Esophagus (tissue), 2 donors: ENCODE measurements at regions not wholly inside any gene's neighbourhood (a gene's known extent, or its start where the extent isn't known, plus 50 kb on each side); places are given as distances from the start of the nearest gene placed in this dataset.

Source experiments
- H3K27ac ChIP-seq, 2 donors: one replicate each; pipeline ENCODE4 v1.5.1; 2013; ENCODE audit warnings: low read depth in 2 of 2, mild to moderate bottlenecking in 2 of 2, inconsistent platforms in 1 of 2, low read length in 1 of 2, moderate library complexity in 1 of 2
- H3K27me3 ChIP-seq, 2 donors: one replicate each; pipeline ENCODE4 v1.6.1; 2013; ENCODE audit warnings: low read length in 2 of 2, control low read depth in 1 of 2, mild to moderate bottlenecking in 1 of 2; ENCODE audit not compliant: insufficient read depth in 2 of 2, control insufficient read depth in 1 of 2
- H3K36me3 ChIP-seq, 2 donors: one replicate each; pipeline ENCODE4 v1.6.1; 2013; ENCODE audit warnings: low read length in 1 of 2; ENCODE audit not compliant: control insufficient read depth in 2 of 2, insufficient read depth in 2 of 2
- H3K4me1 ChIP-seq, 2 donors: one replicate each; pipeline ENCODE4 v1.6.1; 2013; ENCODE audit warnings: low read length in 1 of 2; ENCODE audit not compliant: control insufficient read depth in 2 of 2, insufficient read depth in 2 of 2
- H3K4me3 ChIP-seq, 2 donors: one replicate each; pipeline ENCODE4 v1.5.1; 2013; ENCODE audit warnings: low read length in 2 of 2, mild to moderate bottlenecking in 2 of 2, low read depth in 1 of 2, moderate library complexity in 1 of 2
- H3K9me3 ChIP-seq, 2 donors: one replicate each; pipeline ENCODE4 v1.6.1; 2013; ENCODE audit warnings: mild to moderate bottlenecking in 2 of 2, low read depth in 1 of 2, low read length in 1 of 2, moderate library complexity in 1 of 2; ENCODE audit not compliant: control insufficient read depth in 2 of 2, insufficient read depth in 1 of 2
- WGBS, 2 donors: extraction: QIAGEN DNeasy Blood & Tissue Kit; methylation state at CpG; one replicate each; pipeline ENCODE4 v1.1.7; 2013; 5-methylcytosine and 5-hydroxymethylcytosine counted together
- donor health status: healthy with polysubstance abuse.
- donor health status: Bipolar disorder and iron deficiency.

DNA sequence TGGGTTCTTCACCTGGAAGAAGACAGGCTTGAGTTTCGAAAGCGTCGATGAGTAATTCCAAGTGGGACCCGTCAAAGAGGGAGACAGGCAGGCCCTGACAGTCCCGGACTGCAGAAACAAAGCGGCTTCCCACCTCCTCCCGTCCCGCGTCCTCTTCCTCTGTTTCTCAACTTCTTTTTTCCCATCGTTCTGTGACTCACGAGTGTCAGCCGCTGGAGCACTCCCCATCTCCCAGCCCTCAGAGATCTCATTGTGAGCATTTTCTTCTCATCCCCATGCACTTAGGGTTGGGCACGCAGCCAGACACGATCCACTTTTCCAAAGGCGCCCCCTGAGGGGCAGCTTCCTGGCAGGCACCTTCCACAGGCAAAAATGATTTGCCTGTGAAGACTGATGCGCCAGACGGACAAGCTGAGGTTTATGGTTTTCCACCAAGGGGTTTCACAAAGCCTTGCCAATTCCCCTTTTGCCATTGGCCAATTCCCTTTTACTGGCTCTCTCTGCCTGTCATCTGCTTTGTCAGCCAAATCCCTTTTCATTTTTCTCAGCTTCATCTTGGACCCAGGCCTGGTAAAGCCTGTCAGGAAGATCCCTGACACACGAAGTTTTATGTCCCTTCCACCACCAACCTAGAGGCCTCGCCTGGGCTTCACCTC is 86.5 kb upstream of the ANKRD55 start:
- peaks cover 0 to 7% of the 10 kb centered on the region in 2 donors for H3K4me1 ChIP-seq
- H3K9me3 ChIP-seq: no peaks in the 10 kb centered on the region
- 43 to 62% methylated on average over 19 of the region's 19 CpGs for WGBS, 2 donors
- peak overlapping the region; percentile 51 to 86 for H3K27ac ChIP-seq
- no peaks in the 10 kb centered on the region for H3K36me3 ChIP-seq
- no peak overlapping the region for H3K4me3 ChIP-seq
- no peaks in the 10 kb centered on the region for H3K27me3 ChIP-seq

DNA sequence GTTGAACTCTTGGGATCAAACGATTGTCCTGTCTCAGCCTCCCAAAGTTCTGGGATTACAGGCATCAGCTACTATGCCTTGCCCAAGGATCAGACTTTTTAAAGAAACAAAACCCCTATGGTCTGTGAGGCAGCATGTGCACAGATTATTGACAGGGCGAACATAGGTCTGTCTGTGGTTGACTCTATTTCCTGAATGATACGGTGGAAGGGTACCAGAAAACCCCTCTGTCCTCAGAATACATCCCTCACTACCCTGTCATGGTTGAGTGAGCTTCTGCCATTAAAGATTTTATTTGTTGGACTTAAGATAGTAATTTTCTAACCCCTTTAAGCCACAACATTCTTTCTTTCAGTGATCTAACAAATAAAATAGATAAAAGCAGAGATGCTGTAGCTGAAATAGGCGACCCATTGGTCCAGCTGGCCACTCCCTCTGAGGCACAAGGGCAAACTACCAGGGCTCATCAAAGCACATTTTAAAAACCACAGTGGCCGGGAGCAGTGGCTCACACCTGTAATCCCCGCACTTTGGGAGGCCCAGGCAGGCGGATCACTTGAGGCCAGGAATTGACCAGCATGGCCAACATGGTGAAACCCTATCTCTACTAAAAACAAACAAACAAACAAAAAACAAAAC is 84.9 kb upstream of the ANKRD55 start:
- H3K36me3 ChIP-seq: no peaks in the 10 kb centered on the region
- no peaks in the 10 kb centered on the region for H3K27me3 ChIP-seq
- H3K27ac ChIP-seq: no peak overlapping the region
- 92% methylated on average over 7 of the region's 7 CpGs for WGBS, 2 donors
- no peak overlapping the region for H3K4me3 ChIP-seq
- peaks cover 0 to 7% of the 10 kb centered on the region in 2 donors for H3K4me1 ChIP-seq
- H3K9me3 ChIP-seq: no peaks in the 10 kb centered on the region

DNA sequence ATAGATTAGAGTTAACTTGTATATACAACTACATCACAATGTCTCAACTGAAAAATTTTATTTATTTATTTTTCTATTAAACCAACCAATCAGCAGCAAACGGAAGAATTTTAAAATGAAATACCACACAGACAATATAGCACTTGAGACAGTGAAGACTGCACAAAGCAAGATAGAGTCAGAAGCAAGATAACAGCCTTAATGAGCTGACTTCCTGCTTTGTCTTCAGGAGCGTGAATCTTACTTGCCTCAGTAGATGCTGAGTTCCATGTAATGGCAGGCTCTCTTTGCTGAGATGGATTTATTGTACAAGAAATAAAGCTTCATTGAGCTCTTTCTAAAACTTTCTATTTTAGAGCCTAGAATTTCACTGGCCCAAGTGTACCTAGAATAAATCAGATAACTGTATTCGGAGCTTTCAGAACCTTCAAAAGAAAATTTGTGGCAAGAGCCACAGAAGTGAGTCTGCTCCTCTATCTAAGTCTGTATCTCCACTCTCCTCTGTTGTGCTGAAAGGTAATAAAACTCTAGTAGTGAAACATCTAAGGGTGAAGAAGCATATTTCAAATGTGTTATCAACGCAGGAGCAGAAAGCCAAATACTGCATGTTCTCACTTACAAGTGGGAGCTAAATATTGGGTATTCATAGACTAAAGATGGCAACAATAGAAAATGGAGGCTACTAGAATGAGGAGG is 83.3 kb upstream of the ANKRD55 start:
- H3K9me3 ChIP-seq: no peaks in the 10 kb centered on the region
- H3K4me1 ChIP-seq: peaks cover 0 to 7% of the 10 kb centered on the region in 2 donors
- no peaks in the 10 kb centered on the region for H3K27me3 ChIP-seq
- no peak overlapping the region for H3K4me3 ChIP-seq
- H3K27ac ChIP-seq: no peak overlapping the region
- no peaks in the 10 kb centered on the region for H3K36me3 ChIP-seq
- WGBS, 2 donors: 82 to 86% methylated on average over 4 of the region's 4 CpGs

DNA sequence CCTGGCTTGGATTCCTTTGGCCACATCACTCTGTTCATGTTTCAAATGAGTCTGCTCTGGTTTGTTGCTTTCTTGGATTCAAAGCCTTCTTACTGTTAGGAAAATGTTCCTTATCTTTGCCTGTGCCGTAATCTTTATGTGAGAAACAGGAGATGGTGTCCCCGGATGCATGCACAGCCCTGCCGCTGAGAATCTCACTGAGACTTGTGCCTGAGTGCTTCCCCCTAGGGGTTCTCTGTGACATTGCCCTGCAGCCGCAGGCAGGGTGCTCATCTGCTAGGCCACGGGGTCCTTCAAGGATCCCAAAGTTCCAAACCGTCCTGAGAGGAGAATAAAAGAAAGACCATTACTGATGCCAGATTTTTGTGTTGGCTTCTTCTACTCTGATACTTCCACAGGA is 81.4 kb upstream of the ANKRD55 start:
- H3K27me3 ChIP-seq: no peaks in the 10 kb centered on the region
- H3K4me1 ChIP-seq: peaks cover 0 to 6% of the 10 kb centered on the region in 2 donors
- no peaks in the 10 kb centered on the region for H3K36me3 ChIP-seq
- no peak overlapping the region for H3K27ac ChIP-seq
- H3K4me3 ChIP-seq: no peak overlapping the region
- 68 to 88% methylated on average over 6 of the region's 6 CpGs for WGBS, 2 donors
- no peaks in the 10 kb centered on the region for H3K9me3 ChIP-seq

DNA sequence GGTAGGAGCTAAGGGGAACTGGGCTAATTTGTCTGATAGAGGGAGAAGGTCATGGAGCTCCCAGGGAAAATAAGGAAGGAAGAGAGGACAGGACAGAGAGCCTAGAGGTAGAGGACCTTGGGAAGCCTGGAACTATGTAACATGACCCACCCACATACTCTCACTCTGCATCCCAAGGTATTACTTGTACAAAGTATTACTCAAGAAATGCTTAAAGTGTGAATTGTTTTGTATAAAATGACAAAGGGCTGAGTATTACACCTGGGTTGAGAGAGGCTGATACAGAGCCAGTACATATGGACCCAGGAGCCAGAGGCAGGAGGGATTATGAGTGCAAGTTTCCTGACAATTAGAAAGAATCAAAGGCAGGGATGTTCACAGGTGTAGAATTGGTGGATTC is 80.5 kb upstream of the ANKRD55 start:
- no peaks in the 10 kb centered on the region for H3K27me3 ChIP-seq
- peaks cover 0 to 4% of the 10 kb centered on the region in 2 donors for H3K4me1 ChIP-seq
- no peak overlapping the region for H3K27ac ChIP-seq
- H3K36me3 ChIP-seq: no peaks in the 10 kb centered on the region
- H3K4me3 ChIP-seq: no peak overlapping the region
- H3K9me3 ChIP-seq: no peaks in the 10 kb centered on the region

DNA sequence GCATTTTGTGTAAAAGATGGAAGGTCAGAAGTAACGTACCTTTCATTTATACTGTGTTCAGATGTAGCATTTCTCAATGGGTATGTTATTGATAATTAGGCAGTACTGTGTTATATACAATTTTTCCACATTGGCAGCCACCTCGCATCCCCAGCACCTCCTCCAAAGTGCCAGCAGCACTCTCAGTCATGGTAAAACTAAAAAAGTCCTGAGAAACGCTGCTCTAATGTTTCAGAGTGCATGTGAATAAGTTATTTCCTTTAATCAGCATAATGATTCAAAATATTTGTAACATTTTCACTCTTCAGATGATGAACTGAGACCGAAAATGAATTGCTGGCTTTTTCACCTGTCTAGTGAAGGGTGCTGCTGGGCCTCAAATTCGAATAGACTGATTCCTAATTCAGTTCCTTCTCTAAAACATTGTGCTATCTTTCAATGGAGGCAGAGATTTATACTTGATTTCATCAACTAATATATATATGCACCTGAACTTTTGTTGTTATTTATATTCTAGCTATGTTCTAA is 79.9 kb upstream of the ANKRD55 start:
- Histone ChIP-seq H3K9me3 (no peaks in the 10 kb centered on the region), H3K36me3 (no peaks in the 10 kb centered on the region), H3K4me1 (peaks cover 0 to 4% of the 10 kb centered on the region in 2 donors), H3K27me3 (no peaks in the 10 kb centered on the region), H3K4me3 (no peak overlapping the region), H3K27ac (no peak overlapping the region)
- 81 to 94% methylated on average over 5 of the region's 5 CpGs for WGBS, 2 donors

DNA sequence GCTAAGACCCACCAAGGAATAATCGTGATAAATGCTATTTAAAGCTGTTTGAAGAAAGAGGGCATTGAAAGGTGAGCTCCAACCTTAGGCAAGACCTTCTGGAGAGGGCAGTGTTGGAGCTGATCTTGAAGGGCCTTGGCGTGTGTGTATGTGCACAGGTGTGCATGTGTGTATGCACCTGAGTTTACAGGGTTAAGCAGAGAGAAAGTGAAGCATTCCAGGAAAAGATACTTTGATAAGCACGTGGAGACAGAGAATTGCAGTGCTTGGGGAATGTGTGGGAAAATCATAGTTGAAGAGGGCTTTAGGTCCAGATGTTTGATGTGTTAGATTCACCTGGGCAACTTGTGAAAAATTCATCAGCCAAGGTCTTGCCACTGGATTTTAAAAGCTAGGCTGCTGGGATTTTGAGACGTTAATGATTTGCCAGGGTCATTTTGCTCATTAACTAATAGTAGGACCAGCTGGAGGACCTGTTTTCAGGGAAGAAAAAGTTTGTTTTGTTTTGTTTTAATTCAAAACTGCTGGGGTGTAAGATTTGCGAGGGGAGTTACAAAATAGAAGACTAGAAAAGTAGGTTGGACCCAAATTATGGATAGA is 78.3 kb upstream of the ANKRD55 start:
- Histone ChIP-seq H3K4me3 (no peak overlapping the region), H3K27me3 (no peaks in the 10 kb centered on the region), H3K36me3 (no peaks in the 10 kb centered on the region), H3K27ac (no peak overlapping the region), H3K4me1 (peaks cover 0 to 4% of the 10 kb centered on the region in 2 donors), H3K9me3 (peaks cover 0 to under 1% of the 10 kb centered on the region in 2 donors)
- 47 to 62% methylated on average over 5 of the region's 5 CpGs for WGBS, 2 donors

DNA sequence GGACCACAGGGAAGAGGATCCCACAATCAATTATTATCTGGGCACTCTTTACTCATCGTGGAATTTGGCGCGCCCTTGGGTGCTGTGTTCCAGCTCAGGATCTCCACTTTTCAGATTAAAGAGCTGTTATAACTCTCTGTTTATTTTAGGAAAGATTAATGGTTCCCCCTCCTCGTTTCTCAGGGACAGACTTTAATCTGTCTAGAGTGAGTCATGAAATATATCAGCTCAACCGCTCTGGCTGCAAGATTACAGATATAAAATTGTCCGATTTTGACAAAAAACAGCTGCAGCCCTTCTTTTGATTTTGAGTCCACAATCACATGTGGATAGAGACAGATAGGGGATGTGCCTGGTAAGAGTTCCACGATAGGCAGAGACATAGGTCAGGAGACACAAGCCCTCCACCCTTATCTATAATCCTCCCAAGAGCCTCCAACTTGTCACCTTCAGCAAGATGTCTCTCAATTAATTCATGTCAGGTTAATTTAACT is 77.6 kb upstream of the ANKRD55 start:
- Histone ChIP-seq H3K4me1 (peaks cover 0 to 4% of the 10 kb centered on the region in 2 donors), H3K27me3 (no peaks in the 10 kb centered on the region), H3K27ac (no peak overlapping the region), H3K9me3 (peaks cover 0 to 3% of the 10 kb centered on the region in 2 donors), H3K36me3 (no peaks in the 10 kb centered on the region), H3K4me3 (no peak overlapping the region)
- WGBS, 2 donors: 34 to 42% methylated on average over 7 of the region's 7 CpGs

DNA sequence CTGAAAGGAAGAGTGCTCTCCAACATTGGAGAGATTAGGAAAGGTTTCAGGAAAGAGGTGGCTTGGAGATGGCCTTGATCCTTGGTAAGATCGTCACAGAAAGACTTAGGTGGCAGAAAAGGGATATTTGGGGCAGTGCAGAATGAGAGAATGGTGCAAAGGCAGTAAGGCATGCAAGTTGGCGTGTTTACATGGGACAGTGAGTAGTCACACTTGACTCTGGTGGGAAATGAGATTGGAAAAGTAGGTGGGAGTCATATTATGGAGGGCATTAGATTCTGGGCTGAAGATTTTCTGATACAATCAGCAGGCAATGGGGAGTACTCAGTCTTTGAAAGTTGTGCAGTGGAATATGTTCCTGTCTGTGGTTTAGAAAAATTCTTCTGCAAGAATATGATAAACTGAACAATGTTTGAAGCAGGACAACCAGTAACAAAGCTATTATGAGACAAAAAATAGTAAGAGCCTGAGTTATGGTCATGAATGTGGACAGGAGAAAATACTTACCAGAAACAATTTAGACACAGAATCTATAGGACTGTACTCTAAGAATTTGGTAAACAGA is 76.2 kb upstream of the ANKRD55 start:
- 81 to 92% methylated on average over 2 of the region's 2 CpGs for WGBS, 2 donors
- Histone ChIP-seq H3K4me1 (peaks cover 2 to 4% of the 10 kb centered on the region in 2 donors), H3K27me3 (no peaks in the 10 kb centered on the region), H3K36me3 (no peaks in the 10 kb centered on the region), H3K4me3 (no peak overlapping the region), H3K27ac (no peak overlapping the region), H3K9me3 (peaks cover 0 to 3% of the 10 kb centered on the region in 2 donors)
